Esophagus muscularis mucosa (tissue), 4 donors: ENCODE measurements at regions not wholly inside any gene's neighbourhood (a gene's known extent, or its start where the extent isn't known, plus 50 kb on each side); places are given as distances from the start of the nearest gene placed in this dataset.

Source experiments
- EP300 ChIP-seq: sonication (generic); formaldehyde crosslinking; IDR thresholded peaks from one replicate; pipeline ENCODE4 v1.6.1; 2017; ENCODE audit warnings: antibody characterized with exemption
- POLR2AphosphoS5 ChIP-seq, 2 donors: sonication (generic); formaldehyde crosslinking; IDR thresholded peaks; one replicate each; pipeline ENCODE4 v1.6.1; 2017; ENCODE audit warnings: antibody characterized with exemption in 2 of 2
- TF ChIP-seq, protein P1 (sequence below), 3 experiments: fragments of 200-600 bp in 2 of 3; fragments of 450-650 bp in 1 of 3; sonication (generic) in 2 of 3; IDR thresholded peaks; one replicate each; pipeline ENCODE4 v1.5.1; 2017 to 2019; ENCODE audit warnings: antibody characterized with exemption in 3 of 3, mild to moderate bottlenecking in 2 of 3, moderate library complexity in 1 of 3

DNA sequence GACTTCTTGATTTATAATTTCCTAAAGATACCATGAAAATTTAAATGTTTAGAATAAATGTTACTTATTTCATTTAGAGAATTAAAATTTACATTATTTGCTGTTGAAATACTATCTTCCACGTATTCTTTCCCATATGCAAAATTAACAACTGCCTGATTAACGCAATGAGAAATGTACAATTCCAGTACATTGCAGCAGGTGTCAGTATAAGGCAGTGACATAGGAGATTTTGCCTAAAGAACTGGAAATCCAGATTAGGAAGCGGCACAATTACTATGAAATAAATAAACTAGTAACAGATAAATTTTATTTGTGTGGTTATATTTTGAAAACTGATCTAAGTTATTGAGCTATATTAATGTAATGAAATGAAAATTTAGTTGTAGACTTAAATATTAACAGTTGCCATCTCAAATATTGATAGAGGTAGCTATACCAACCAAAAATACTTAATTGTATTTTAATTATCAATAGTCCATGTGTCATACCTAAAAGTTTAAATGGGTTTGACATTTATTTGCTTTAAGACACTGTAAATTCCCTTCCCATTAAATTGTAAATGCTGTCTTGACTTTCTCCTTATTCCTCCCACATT lies 300.2 kb downstream of the UTRN start:
- TF ChIP-seq, protein P1, sequence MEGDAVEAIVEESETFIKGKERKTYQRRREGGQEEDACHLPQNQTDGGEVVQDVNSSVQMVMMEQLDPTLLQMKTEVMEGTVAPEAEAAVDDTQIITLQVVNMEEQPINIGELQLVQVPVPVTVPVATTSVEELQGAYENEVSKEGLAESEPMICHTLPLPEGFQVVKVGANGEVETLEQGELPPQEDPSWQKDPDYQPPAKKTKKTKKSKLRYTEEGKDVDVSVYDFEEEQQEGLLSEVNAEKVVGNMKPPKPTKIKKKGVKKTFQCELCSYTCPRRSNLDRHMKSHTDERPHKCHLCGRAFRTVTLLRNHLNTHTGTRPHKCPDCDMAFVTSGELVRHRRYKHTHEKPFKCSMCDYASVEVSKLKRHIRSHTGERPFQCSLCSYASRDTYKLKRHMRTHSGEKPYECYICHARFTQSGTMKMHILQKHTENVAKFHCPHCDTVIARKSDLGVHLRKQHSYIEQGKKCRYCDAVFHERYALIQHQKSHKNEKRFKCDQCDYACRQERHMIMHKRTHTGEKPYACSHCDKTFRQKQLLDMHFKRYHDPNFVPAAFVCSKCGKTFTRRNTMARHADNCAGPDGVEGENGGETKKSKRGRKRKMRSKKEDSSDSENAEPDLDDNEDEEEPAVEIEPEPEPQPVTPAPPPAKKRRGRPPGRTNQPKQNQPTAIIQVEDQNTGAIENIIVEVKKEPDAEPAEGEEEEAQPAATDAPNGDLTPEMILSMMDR (IDR thresholded peaks at IDR 0.05): peak; percentile 67 to 74 (median 73)
- TF ChIP-seq POLR2AphosphoS5 (IDR thresholded peaks at IDR 0.05) (no peak), EP300 (no peak)
